Mesendoderm (in vitro differentiated cells): ENCODE measurements at regions not wholly inside any gene's neighbourhood (a gene's known extent, or its start where the extent isn't known, plus 50 kb on each side); places are given as distances from the start of the nearest gene placed in this dataset.

Source experiments
- DNase-seq: peaks from one replicate; pipeline ENCODE4 v3.0.0; 2013
- H2AK5ac ChIP-seq: 2 replicates; pipeline ENCODE4 v1.6.1; 2013; ENCODE audit warnings: low read length, inconsistent platforms
- H2BK120ac ChIP-seq: 2 replicates; pipeline ENCODE4 v1.6.1; 2013; ENCODE audit warnings: low read depth, mild to moderate bottlenecking, low read length, moderate library complexity, mixed read lengths
- H2BK15ac ChIP-seq: replicated peaks from 2 replicates; pipeline ENCODE4 v1.6.1; 2013; ENCODE audit warnings: low read depth, mild to moderate bottlenecking, moderate library complexity
- H2BK5ac ChIP-seq: 2 replicates; pipeline ENCODE4 v1.6.1; 2013; ENCODE audit warnings: low read length, inconsistent platforms
- H3K18ac ChIP-seq: 2 replicates; pipeline ENCODE4 v1.6.1; 2013; ENCODE audit warnings: mild to moderate bottlenecking, low read length, mixed read lengths
- H3K23ac ChIP-seq: one replicate; pipeline ENCODE4 v1.6.1; 2013; ENCODE audit warnings: low read length
- H3K27ac ChIP-seq: 2 replicates; pipeline ENCODE4 v1.5.1; 2013; ENCODE audit warnings: low read depth, mild to moderate bottlenecking, inconsistent platforms, low read length, moderate library complexity
- H3K27me3 ChIP-seq: 2 replicates; pipeline ENCODE4 v1.6.1; 2013; ENCODE audit warnings: low read length, control low read depth, mild to moderate bottlenecking, inconsistent platforms; ENCODE audit not compliant: insufficient read depth, poor library complexity
- H3K36me3 ChIP-seq: 2 replicates; pipeline ENCODE4 v1.6.1; 2013; ENCODE audit warnings: low read length, inconsistent platforms; ENCODE audit not compliant: control insufficient read depth, insufficient read depth
- H3K4ac ChIP-seq: one replicate; pipeline ENCODE4 v1.6.1; 2013; ENCODE audit warnings: low read depth, mild to moderate bottlenecking, low read length, moderate library complexity
- H3K4me1 ChIP-seq: 2 replicates; pipeline ENCODE4 v1.6.1; 2013; ENCODE audit warnings: low read depth, low read length, inconsistent platforms; ENCODE audit not compliant: control insufficient read depth
- H3K4me2 ChIP-seq: 2 replicates; pipeline ENCODE4 v1.6.1; 2013; ENCODE audit warnings: low read length
- H3K4me3 ChIP-seq: 2 replicates; pipeline ENCODE4 v1.5.1; 2013; ENCODE audit warnings: mild to moderate bottlenecking, low read length
- H3K56ac ChIP-seq: one replicate; pipeline ENCODE4 v1.6.1; 2013; ENCODE audit warnings: low read length
- H3K79me1 ChIP-seq: 2 replicates; pipeline ENCODE4 v1.6.1; 2013; ENCODE audit warnings: low read length, inconsistent platforms
- H3K79me2 ChIP-seq: 2 replicates; pipeline ENCODE4 v1.6.1; 2013; ENCODE audit warnings: mild to moderate bottlenecking, low read length; ENCODE audit not compliant: control insufficient read depth, insufficient read depth
- H3K9ac ChIP-seq: 2 replicates; pipeline ENCODE4 v1.6.1; 2013; ENCODE audit warnings: low read length, inconsistent platforms
- H4K5ac ChIP-seq: one replicate; pipeline ENCODE4 v1.6.1; 2013; ENCODE audit warnings: low read length
- H4K8ac ChIP-seq: one replicate; pipeline ENCODE4 v1.6.1; 2013; ENCODE audit warnings: low read depth, mild to moderate bottlenecking, control low read depth, low read length, moderate library complexity
- WGBS: extraction: QIAGEN DNeasy Blood & Tissue Kit; methylation state at CpG from one replicate; pipeline ENCODE4 v1.1.7; 2013; ENCODE audit warnings: low lambda C conversion rate, missing lambda C conversion rate; ENCODE audit not compliant: insufficient coverage; ENCODE audit errors: extremely low coverage; 5-methylcytosine and 5-hydroxymethylcytosine counted together

DNA sequence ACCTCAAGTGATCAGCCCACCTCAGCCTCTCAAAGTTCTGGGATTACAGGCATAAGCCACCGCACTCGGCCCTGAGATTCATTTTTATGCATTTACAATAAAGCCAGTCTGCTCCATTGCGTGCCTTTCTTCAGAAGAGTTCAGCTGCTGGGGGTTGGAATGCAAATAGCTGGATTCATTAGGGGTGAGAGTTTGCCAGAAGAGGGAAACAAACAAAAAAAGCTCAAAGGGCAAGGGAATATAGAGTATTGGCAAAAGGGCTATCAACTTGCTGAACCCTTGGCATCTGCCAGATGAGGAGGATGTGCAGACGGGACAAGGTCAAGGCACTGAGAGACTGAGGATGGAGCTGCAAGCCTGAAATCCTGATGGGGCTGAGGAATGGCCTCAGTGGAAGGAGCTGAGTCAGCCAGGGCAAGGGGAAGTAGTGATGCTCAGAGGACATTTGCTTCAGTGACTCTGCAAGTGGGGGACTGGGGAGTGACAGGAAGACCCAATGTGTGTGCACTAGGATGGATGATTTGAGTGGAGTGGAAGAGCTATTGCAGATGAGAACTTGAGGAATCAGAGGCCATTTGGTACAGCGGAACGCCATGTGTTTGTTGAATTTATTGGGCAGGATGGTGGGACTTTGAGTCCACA, 75.0 kb upstream of the ARMC3 start:
- no CpG with 5 or more reads among the region's 6 CpGs for WGBS
- Histone ChIP-seq H4K5ac (no peak overlapping the region), H3K4me3 (no peak overlapping the region), H2BK5ac (no peak overlapping the region), H2BK15ac (no peak overlapping the region), H3K18ac (no peak overlapping the region), H3K9ac (no peak overlapping the region), H3K79me2 (no peaks in the 10 kb centered on the region), H2AK5ac (no peak overlapping the region), H3K56ac (no peak overlapping the region), H3K27me3 (no peaks in the 10 kb centered on the region), H3K79me1 (no peaks in the 10 kb centered on the region), H3K27ac (no peak overlapping the region), H3K36me3 (no peaks in the 10 kb centered on the region), H3K4me1 (no peaks in the 10 kb centered on the region), H2BK120ac (no peak overlapping the region), H3K4me2 (no peak overlapping the region), H4K8ac (no peak overlapping the region), H3K4ac (no peak overlapping the region), H3K23ac (no peak overlapping the region)
- no peak for DNase-seq

DNA sequence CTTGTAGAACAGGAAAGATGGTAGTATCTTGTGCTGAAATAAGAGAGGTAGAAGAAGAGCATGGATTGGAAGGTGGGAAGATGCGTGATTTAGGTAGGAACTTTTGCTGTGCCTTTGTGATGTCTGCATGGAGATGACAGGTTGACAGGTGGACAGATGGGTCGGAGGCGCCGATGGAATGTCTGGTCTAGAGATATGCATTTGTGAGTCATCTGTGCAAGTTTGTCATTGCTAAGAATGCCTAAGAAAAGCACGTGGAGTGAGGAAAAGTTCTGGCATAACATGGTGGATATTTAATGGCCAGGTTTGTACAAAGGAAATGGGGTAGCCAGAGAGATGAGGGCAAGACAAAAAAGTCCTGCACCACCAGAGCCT, 76.0 kb upstream of the ARMC3 start:
- Histone ChIP-seq H2AK5ac (no peak overlapping the region), H2BK15ac (no peak overlapping the region), H3K23ac (no peak overlapping the region), H3K4me1 (no peaks in the 10 kb centered on the region), H2BK5ac (no peak overlapping the region), H3K4ac (no peak overlapping the region), H3K27ac (no peak overlapping the region), H3K36me3 (no peaks in the 10 kb centered on the region), H3K9ac (no peak overlapping the region), H3K79me2 (no peaks in the 10 kb centered on the region), H3K4me2 (no peak overlapping the region), H2BK120ac (no peak overlapping the region), H3K27me3 (no peaks in the 10 kb centered on the region), H3K18ac (no peak overlapping the region), H4K5ac (no peak overlapping the region), H4K8ac (no peak overlapping the region), H3K56ac (no peak overlapping the region), H3K4me3 (no peak overlapping the region), H3K79me1 (no peaks in the 10 kb centered on the region)
- no CpG with 5 or more reads among the region's 5 CpGs for WGBS
- DNase-seq, result no peak

DNA sequence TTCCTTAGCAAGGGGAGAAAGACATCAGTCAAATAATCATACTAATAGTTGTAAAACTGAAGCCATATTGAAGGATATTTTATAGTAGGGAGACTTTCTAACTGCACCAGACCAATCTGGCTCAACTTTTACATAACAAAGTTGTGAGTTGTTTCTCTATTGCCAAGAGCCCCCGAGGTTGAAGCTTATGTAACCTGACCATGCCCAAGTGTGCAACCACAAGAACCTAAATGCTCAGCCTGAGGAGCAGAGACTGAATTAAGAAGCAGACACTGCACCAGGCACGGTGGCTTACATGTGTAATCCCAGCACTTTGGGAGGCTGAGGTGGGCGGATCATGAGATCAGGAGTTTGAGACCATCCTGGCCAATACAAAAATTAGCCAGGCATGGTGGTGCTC, 77.3 kb upstream of the ARMC3 start:
- no peak overlapping the region for H3K18ac ChIP-seq
- no peak overlapping the region for H3K56ac ChIP-seq
- no peak overlapping the region for H2BK15ac ChIP-seq
- DNase-seq, result no peak
- no peaks in the 10 kb centered on the region for H3K79me2 ChIP-seq
- no peak overlapping the region for H2AK5ac ChIP-seq
- H2BK5ac ChIP-seq, result no peak overlapping the region
- no peak overlapping the region for H4K8ac ChIP-seq
- H3K27ac ChIP-seq, result no peak overlapping the region
- H3K9ac ChIP-seq, result no peak overlapping the region
- H3K36me3 ChIP-seq, result no peaks in the 10 kb centered on the region
- H3K4me1 ChIP-seq, result no peaks in the 10 kb centered on the region
- WGBS, result no CpG with 5 or more reads among the region's 3 CpGs
- no peaks in the 10 kb centered on the region for H3K27me3 ChIP-seq
- no peak overlapping the region for H3K4me2 ChIP-seq
- no peak overlapping the region for H3K4me3 ChIP-seq
- no peak overlapping the region for H4K5ac ChIP-seq
- H3K79me1 ChIP-seq, result no peaks in the 10 kb centered on the region
- H3K4ac ChIP-seq, result no peak overlapping the region
- no peak overlapping the region for H3K23ac ChIP-seq
- no peak overlapping the region for H2BK120ac ChIP-seq

DNA sequence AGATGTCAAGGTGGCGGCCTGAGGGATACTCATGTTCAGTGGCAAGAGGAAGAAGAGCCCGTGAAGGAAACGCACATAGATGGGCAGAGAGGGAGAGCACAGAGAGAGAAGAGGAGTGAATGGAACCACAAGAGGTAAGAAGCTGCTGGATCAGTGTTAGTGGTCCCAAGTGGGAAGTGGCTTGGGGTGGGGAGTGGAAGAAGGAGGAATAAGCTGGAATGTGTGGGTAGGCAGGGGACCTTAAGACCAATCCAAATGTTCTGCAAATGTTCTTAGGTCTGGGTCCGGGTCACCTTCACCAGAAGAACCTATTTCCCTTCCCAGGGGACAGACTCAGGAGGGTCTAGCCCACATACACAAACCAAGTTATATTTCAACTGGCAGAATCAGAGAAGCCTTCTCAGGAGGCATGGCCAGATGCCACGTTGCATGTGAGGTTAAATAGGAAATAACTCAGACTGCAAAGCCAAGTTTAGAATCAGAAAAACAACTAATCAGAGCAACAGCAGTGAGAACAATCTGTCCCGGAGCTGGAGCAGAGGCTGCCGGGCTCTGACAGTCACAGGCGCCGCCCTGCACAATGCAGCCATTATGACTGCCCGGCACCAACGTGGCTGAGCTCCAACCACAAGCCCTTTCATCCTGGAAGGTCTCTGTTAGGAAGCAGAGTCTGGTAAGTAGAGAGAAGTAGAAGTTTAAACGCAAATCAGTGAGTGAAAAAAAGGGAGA, 78.6 kb upstream of the ARMC3 start:
- no peak overlapping the region for H2BK15ac ChIP-seq
- H3K27me3 ChIP-seq, result no peaks in the 10 kb centered on the region
- H3K56ac ChIP-seq, result no peak overlapping the region
- H2AK5ac ChIP-seq, result no peak overlapping the region
- no peaks in the 10 kb centered on the region for H3K79me2 ChIP-seq
- no peak overlapping the region for H3K4me3 ChIP-seq
- H3K9ac ChIP-seq, result no peak overlapping the region
- no peaks in the 10 kb centered on the region for H3K79me1 ChIP-seq
- no CpG with 5 or more reads among the region's 12 CpGs for WGBS
- no peak overlapping the region for H3K4ac ChIP-seq
- H2BK120ac ChIP-seq, result no peak overlapping the region
- H3K4me1 ChIP-seq, result no peaks in the 10 kb centered on the region
- no peaks in the 10 kb centered on the region for H3K36me3 ChIP-seq
- H2BK5ac ChIP-seq, result no peak overlapping the region
- no peak overlapping the region for H3K23ac ChIP-seq
- H4K8ac ChIP-seq, result no peak overlapping the region
- no peak overlapping the region for H3K27ac ChIP-seq
- H3K18ac ChIP-seq, result no peak overlapping the region
- no peak for DNase-seq
- H3K4me2 ChIP-seq, result no peak overlapping the region
- no peak overlapping the region for H4K5ac ChIP-seq

DNA sequence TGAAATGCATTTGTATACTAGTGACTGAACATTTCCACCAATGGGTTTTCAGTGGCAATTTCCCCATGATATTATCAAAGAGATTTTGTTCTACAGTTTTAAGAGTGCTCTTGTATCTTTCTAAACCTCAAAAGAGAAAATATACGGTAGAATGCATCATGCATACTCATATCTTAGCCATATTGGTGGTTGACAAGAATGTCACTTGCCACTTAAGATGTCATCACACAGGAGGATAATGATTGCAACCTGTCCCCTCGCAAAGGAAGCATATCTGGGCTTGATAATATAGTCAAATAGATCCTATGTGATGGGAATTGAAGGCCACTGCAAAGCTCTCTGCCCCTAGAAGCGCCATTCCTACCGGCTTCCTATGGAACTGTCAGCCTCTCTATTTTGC, 79.3 kb upstream of the ARMC3 start:
- no peak overlapping the region for H3K18ac ChIP-seq
- H3K27me3 ChIP-seq, result no peaks in the 10 kb centered on the region
- H4K8ac ChIP-seq, result no peak overlapping the region
- H3K4me3 ChIP-seq, result no peak overlapping the region
- H3K4me2 ChIP-seq, result no peak overlapping the region
- no peaks in the 10 kb centered on the region for H3K36me3 ChIP-seq
- H3K4ac ChIP-seq, result no peak overlapping the region
- no peaks in the 10 kb centered on the region for H3K79me2 ChIP-seq
- H2AK5ac ChIP-seq, result no peak overlapping the region
- H2BK5ac ChIP-seq, result no peak overlapping the region
- H3K4me1 ChIP-seq, result no peaks in the 10 kb centered on the region
- no peak overlapping the region for H2BK15ac ChIP-seq
- no peak overlapping the region for H2BK120ac ChIP-seq
- no peak overlapping the region for H4K5ac ChIP-seq
- H3K23ac ChIP-seq, result no peak overlapping the region
- no peak overlapping the region for H3K56ac ChIP-seq
- no peaks in the 10 kb centered on the region for H3K79me1 ChIP-seq
- no CpG with 5 or more reads among the region's 4 CpGs for WGBS
- DNase-seq, result no peak
- H3K27ac ChIP-seq, result no peak overlapping the region
- no peak overlapping the region for H3K9ac ChIP-seq

DNA sequence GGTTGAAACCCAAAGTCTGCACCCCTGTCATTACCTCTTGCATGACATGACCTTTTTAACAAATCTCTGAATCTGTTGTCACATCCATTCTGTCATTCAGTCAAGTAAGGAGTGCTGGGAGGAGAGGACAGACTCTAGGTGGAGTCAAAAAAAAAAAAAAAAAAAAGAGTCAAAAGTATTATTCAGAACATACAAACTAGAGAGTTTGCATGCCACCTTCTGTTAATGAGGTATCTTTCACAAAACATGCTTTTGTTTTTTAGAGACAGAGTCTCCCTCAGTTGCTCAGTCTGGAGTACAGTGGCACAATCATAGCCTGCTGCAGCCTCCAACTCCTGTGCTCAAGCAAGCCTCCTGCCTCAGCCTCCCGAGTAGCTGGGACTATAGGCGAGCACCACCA, 81.6 kb upstream of the ARMC3 start:
- no peak overlapping the region for H3K9ac ChIP-seq
- H3K4ac ChIP-seq, result no peak overlapping the region
- H3K4me1 ChIP-seq, result no peaks in the 10 kb centered on the region
- H3K56ac ChIP-seq, result no peak overlapping the region
- no peak overlapping the region for H4K5ac ChIP-seq
- H2AK5ac ChIP-seq, result no peak overlapping the region
- WGBS, result no CpG with 5 or more reads among the region's 2 CpGs
- H3K18ac ChIP-seq, result no peak overlapping the region
- no peak overlapping the region for H2BK15ac ChIP-seq
- no peak overlapping the region for H3K27ac ChIP-seq
- H2BK120ac ChIP-seq, result no peak overlapping the region
- no peaks in the 10 kb centered on the region for H3K27me3 ChIP-seq
- H3K79me2 ChIP-seq, result no peaks in the 10 kb centered on the region
- no peak overlapping the region for H3K4me2 ChIP-seq
- DNase-seq, result no peak
- H3K36me3 ChIP-seq, result no peaks in the 10 kb centered on the region
- no peak overlapping the region for H3K4me3 ChIP-seq
- no peaks in the 10 kb centered on the region for H3K79me1 ChIP-seq
- no peak overlapping the region for H4K8ac ChIP-seq
- H3K23ac ChIP-seq, result no peak overlapping the region
- H2BK5ac ChIP-seq, result no peak overlapping the region
